Tibial nerve (tissue), 4 donors: ENCODE measurements at regions not wholly inside any gene's neighbourhood (a gene's known extent, or its start where the extent isn't known, plus 50 kb on each side); places are given as distances from the start of the nearest gene placed in this dataset.

Source experiments
- CTCF ChIP-seq, 5 experiments: fragments of 200-600 bp in 3 of 5; fragments of 450-650 bp in 2 of 5; sonication (generic) in 3 of 5; IDR thresholded peaks; one replicate each; pipeline ENCODE4 v1.5.1; 2016 to 2019; ENCODE audit warnings: antibody characterized with exemption in 5 of 5, mild to moderate bottlenecking in 3 of 5, moderate library complexity in 2 of 5
- EP300 ChIP-seq, 2 donors: sonication (generic); formaldehyde crosslinking; IDR thresholded peaks; one replicate each; pipeline ENCODE4 v1.6.1; 2017; ENCODE audit warnings: antibody characterized with exemption in 2 of 2, mild to moderate bottlenecking in 1 of 2

- TF ChIP-seq CTCF (IDR thresholded peaks at IDR 0.05) (no peak), EP300 (IDR thresholded peaks at IDR 0.05) (no peak)
Observed at GRCh38 chr10:42948040-42948439, 128.8 kb upstream of the RET start.
